Keratinocyte (primary cell): ENCODE measurements at regions not wholly inside any gene's neighbourhood (a gene's known extent, or its start where the extent isn't known, plus 50 kb on each side); places are given as distances from the start of the nearest gene placed in this dataset.

Experiments
- DNase-seq: peaks from one replicate; pipeline ENCODE4 v3.0.0-alpha.2; 2011; ENCODE audit warnings: low read depth, missing footprints, low spot score
- FAIRE-seq: peaks from 2 replicates; lab custom pipeline; 2011; peaks lifted over from hg19 to GRCh38; lab: Jason Lieb, UNC
- H2AFZ ChIP-seq: 2 replicates; pipeline ENCODE4 v1.6.0; 2012; ENCODE audit warnings: low read length, control low read depth, inconsistent platforms; ENCODE audit not compliant: control insufficient read depth
- H3K27ac ChIP-seq: 2 replicates; pipeline ENCODE4 v1.5.1; 2011; ENCODE audit warnings: low read length; ENCODE audit not compliant: control insufficient read depth, insufficient read depth
- H3K27me3 ChIP-seq: 3 replicates; pipeline ENCODE4 v1.6.0; 2011; ENCODE audit warnings: low read length; ENCODE audit not compliant: control insufficient read depth, insufficient read depth; ENCODE audit errors: extremely low read depth
- H3K36me3 ChIP-seq, 2 experiments: 2 replicates in 1 of 2; 3 replicates in 1 of 2; pipeline ENCODE4 v1.5.1; 2011; ENCODE audit warnings: low read length in 2 of 2, mild to moderate bottlenecking in 1 of 2; ENCODE audit not compliant: control insufficient read depth in 2 of 2, insufficient read depth in 2 of 2; ENCODE audit errors: extremely low read depth in 1 of 2
- H3K4me1 ChIP-seq: 3 replicates; pipeline ENCODE4 v1.5.1; 2011; ENCODE audit warnings: low read length; ENCODE audit not compliant: control insufficient read depth, insufficient read depth; ENCODE audit errors: extremely low read depth
- H3K4me2 ChIP-seq: 3 replicates; pipeline ENCODE4 v1.6.0; 2011; ENCODE audit warnings: low read depth, low read length; ENCODE audit not compliant: control insufficient read depth, insufficient read depth; ENCODE audit errors: extremely low read depth
- H3K4me3 ChIP-seq, 3 experiments: fragments of 200-600 bp in 1 of 3; sonication (generic) in 1 of 3; 2 replicates in 2 of 3; 3 replicates in 1 of 3; pipeline ENCODE4 v1.5.1; 2011 to 2016; ENCODE audit warnings: low read length in 3 of 3, mild to moderate bottlenecking in 3 of 3, control low read depth in 2 of 3, inconsistent platforms in 1 of 3, low read depth in 1 of 3, mixed read lengths in 1 of 3, mixed run types in 1 of 3, moderate library complexity in 1 of 3; ENCODE audit not compliant: control insufficient read depth in 2 of 3, insufficient read depth in 2 of 3; ENCODE audit errors: extremely low read depth in 1 of 3
- H3K79me2 ChIP-seq: 2 replicates; pipeline ENCODE4 v1.6.0; 2012; ENCODE audit warnings: low read length; ENCODE audit not compliant: control insufficient read depth, insufficient read depth
- H3K9ac ChIP-seq: 3 replicates; pipeline ENCODE4 v1.6.0; 2011; ENCODE audit warnings: low read length; ENCODE audit not compliant: control insufficient read depth, insufficient read depth; ENCODE audit errors: extremely low read depth
- H3K9me1 ChIP-seq: 3 replicates; pipeline ENCODE4 v1.6.0; 2011; ENCODE audit warnings: low read length; ENCODE audit not compliant: control insufficient read depth, insufficient read depth; ENCODE audit errors: extremely low read depth
- H3K9me3 ChIP-seq: 2 replicates; pipeline ENCODE4 v1.5.1; 2012; ENCODE audit warnings: low read depth, low read length; ENCODE audit not compliant: control insufficient read depth
- H4K20me1 ChIP-seq: 3 replicates; pipeline ENCODE4 v1.6.0; 2011; ENCODE audit warnings: low read length; ENCODE audit not compliant: control insufficient read depth, insufficient read depth; ENCODE audit errors: extremely low read depth
- CTCF ChIP-seq, 3 experiments: IDR thresholded peaks in 1 of 3; conservative IDR thresholded peaks in 1 of 3; optimal IDR thresholded peaks in 1 of 3; 2 replicates in 2 of 3; 3 replicates in 1 of 3; pipeline versions ENCODE3 to v1.5.1; 2011; ENCODE audit warnings: low read length in 3 of 3, mild to moderate bottlenecking in 3 of 3, moderate library complexity in 2 of 3, control low read depth in 1 of 3, inconsistent platforms in 1 of 3; ENCODE audit not compliant: insufficient read depth in 2 of 3; ENCODE audit errors: extremely low read depth in 1 of 3
- EZH2 ChIP-seq: IDR thresholded peaks from one replicate; pipeline ENCODE4 v1.6.1; 2012; ENCODE audit warnings: inconsistent platforms, mild to moderate bottlenecking, low read length, moderate library complexity
- dilution Hi-C: fragments of 300-500 bp; cut with MboI; formaldehyde crosslinking; loops from one replicate; pipeline ENCODE4 v1.7.0; 2020; ENCODE audit warnings: low sequenced_read_pairs; ENCODE audit not compliant: extremely low pct_ligation_motif_present

- Histone ChIP-seq H3K4me1 (no peaks in the 10 kb centered on the region), H3K9me1 (no peaks in the 10 kb centered on the region), H3K27me3 (no peaks in the 10 kb centered on the region), H3K4me2 (no peak overlapping the region), H3K4me3 (no peak overlapping the region), H2AFZ (no peak overlapping the region), H3K79me2 (no peaks in the 10 kb centered on the region), H3K27ac (no peak overlapping the region), H3K36me3 (no peaks in the 10 kb centered on the region), H3K9ac (no peak overlapping the region), H4K20me1 (no peaks in the 10 kb centered on the region), H3K9me3 (no peaks in the 10 kb centered on the region)
- dilution Hi-C loops, result no loop called here
- TF ChIP-seq EZH2 (no peak), CTCF (optimal IDR thresholded peaks at IDR 0.05 in 1 of 3, IDR thresholded peaks at IDR 0.05 in 1 of 3, conservative IDR thresholded peaks at IDR 0.05 in 1 of 3; ENCODE audit: extremely low read depth in 1 of 3, insufficient read depth in 2 of 3, low read length in 3 of 3) (no peak)
- no peak for DNase-seq
- FAIRE-seq, result no peak
Measured at GRCh38 chr13:84749126-84749525, 866.9 kb upstream of the SLITRK1 start.

GRCh38 chr13:84745051-84745551 lies 862.8 kb upstream of the SLITRK1 start:
- Histone ChIP-seq H3K27ac (no peak overlapping the region), H3K9me3 (no peaks in the 10 kb centered on the region), H3K4me1 (no peaks in the 10 kb centered on the region), H2AFZ (no peak overlapping the region), H4K20me1 (no peaks in the 10 kb centered on the region), H3K36me3 (no peaks in the 10 kb centered on the region), H3K9ac (no peak overlapping the region), H3K4me3 (no peak overlapping the region), H3K4me2 (no peak overlapping the region), H3K27me3 (no peaks in the 10 kb centered on the region), H3K79me2 (no peaks in the 10 kb centered on the region), H3K9me1 (no peaks in the 10 kb centered on the region)
- FAIRE-seq (no peak), DNase-seq (no peak)
- dilution Hi-C loops, result no loop called here
- no peak for TF ChIP-seq EZH2
- no peak for TF ChIP-seq CTCF (optimal IDR thresholded peaks at IDR 0.05 in 1 of 3, IDR thresholded peaks at IDR 0.05 in 1 of 3, conservative IDR thresholded peaks at IDR 0.05 in 1 of 3; ENCODE audit: extremely low read depth in 1 of 3, insufficient read depth in 2 of 3, low read length in 3 of 3)
